GM19395 (cell line): ENCODE measurements at regions not wholly inside any gene's neighbourhood (a gene's known extent, or its start where the extent isn't known, plus 50 kb on each side); places are given as distances from the start of the nearest gene placed in this dataset.
"Not testable (repeated sequence)": the region's sequence is repeated elsewhere in the genome, so short reads cannot be mapped to it uniquely, and the experiment has no call there.

Source experiments
- ATAC-seq: cut with Tn5 transposase; IDR thresholded peaks from one replicate; pipeline ENCODE4 v1.9.1; 2021; ENCODE audit warnings: mild to moderate bottlenecking, moderate library complexity; ENCODE audit not compliant: unreplicated experiment

GRCh38 chr6:19370831-19371230 is 466.3 kb upstream of the ID4 start:
- no peak for ATAC-seq

DNA sequence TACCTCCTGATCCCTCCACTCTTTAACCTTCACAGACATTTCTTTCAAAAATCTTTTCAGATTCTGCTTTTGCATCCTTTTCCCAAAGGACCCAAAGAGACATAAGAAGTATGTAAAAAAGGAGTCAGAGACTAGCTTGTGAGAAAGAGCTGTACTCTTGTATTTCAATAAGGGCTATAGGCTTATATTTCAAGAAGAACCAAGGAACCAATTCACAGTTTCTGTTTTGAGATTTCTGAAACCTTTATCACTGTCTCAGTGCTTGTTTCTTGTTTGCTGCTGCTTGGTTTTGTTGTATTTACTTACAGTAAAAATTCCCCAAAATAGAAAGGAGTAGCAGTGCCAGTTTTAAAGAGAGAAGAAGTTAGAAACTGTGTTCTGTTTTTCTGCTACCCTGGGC is 461.6 kb upstream of the ID4 start:
- ATAC-seq: no peak

DNA sequence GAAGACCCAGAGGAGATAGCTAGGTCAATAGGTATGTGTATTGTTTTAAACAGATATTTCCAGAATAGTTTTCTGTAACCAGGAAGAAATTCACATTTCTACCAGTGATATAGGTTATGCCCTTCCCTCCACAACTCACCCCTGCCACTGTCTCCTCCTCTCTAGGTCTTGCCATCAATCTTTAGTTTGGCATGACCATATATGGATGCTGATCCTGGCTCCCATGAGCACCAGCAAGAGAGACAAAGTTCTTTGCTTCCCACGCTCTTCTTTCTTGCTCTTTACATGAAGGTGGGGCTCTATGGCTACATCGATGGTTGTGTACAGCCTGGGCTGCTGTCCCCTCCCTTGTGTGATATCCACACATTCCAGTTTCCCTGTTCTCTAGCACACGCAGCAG is 459.4 kb upstream of the ID4 start:
- no peak for ATAC-seq

DNA sequence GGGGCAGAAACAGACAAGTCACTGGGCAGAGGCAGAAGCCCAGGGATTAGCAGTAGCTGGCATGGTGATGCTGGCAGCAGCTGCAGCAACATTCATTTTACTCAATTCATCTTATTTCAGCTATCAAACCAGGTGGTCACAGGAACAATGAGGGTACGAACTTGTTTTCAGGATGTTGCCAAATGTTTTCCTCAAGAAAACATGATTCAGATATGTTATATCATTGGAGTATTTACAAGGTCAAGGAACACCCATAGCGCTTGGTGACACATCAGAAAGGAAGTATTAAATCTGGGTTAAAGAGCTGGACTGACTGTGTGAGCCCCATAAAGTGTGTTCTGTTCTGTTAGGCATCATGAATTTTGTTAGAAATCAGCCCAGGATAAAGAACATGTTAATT is 456.9 kb upstream of the ID4 start:
- no peak for ATAC-seq

- no peak for ATAC-seq
These were observed 454.5 kb upstream of the ID4 start for GRCh38 chr6:19382676-19383075.

- ATAC-seq: no peak
These were observed 445.2 kb upstream of the ID4 start for GRCh38 chr6:19391926-19392325.

DNA sequence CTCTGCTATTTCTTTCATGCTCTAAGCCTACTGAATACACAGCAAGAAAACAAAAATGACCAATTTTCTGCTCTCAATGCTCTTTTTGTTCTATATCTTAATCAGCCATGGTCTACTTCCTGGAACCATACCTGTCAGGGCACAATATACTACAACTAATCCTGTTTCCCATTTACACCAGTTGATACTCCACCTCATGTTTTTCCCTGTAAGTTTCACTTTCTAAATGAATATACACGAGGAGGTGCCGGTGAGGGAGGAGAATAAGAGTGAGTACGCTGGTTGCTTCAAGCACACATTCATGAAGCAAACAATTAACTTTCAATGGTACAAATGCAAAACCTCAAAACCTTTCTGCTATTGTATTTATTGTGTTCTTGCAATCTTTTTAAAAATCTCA is 443.1 kb upstream of the ID4 start:
- no peak for ATAC-seq

- no peak for ATAC-seq
These were observed 442.5 kb upstream of the ID4 start for GRCh38 chr6:19394687-19395086.

DNA sequence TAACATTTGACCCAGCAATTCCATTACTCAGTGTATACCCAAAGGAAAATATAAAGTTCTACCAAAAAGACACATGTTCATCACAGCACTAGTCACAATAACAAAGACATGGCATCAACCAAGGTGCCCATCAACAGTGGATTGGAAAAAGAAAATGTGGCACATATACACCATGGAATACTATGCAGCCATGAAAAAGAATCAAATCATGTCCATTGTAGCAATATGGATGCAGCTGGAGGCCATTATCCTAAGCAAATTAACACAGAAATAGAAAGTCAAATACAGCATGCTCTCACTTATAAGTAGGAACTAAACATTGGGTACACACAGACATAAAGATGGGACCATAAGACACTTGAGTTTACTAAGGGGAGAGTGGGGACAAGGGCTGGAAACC is 441.9 kb upstream of the ID4 start:
- ATAC-seq: no peak

DNA sequence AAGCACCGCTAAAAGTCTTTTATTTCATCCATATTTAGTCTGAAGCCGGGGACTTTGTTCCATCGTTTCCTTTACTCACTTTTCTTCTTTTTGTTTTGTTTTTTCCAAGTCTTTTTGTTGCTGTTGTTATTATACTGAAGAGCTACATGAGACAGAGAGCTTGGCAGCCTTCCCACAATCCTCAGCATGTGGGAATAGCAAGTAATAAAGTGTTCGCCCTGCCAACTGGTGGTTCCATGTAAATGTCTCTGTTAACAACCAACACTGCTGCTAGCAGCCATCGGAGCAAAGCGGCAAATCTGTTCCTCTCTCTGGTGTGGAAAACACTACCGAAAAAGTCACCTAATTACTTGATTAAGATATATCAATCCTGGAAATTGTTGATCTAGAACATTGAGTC is 437.8 kb upstream of the ID4 start:
- ATAC-seq: no peak

GRCh38 chr6:19404884-19405283 is 432.3 kb upstream of the ID4 start:
- ATAC-seq: not testable (repeated sequence)

GRCh38 chr6:19408331-19408730 is 428.8 kb upstream of the ID4 start:
- no peak for ATAC-seq

GRCh38 chr6:19410481-19410880 is 426.7 kb upstream of the ID4 start:
- no peak for ATAC-seq

- ATAC-seq: no peak
These were observed 423.8 kb upstream of the ID4 start for GRCh38 chr6:19413323-19413722.

DNA sequence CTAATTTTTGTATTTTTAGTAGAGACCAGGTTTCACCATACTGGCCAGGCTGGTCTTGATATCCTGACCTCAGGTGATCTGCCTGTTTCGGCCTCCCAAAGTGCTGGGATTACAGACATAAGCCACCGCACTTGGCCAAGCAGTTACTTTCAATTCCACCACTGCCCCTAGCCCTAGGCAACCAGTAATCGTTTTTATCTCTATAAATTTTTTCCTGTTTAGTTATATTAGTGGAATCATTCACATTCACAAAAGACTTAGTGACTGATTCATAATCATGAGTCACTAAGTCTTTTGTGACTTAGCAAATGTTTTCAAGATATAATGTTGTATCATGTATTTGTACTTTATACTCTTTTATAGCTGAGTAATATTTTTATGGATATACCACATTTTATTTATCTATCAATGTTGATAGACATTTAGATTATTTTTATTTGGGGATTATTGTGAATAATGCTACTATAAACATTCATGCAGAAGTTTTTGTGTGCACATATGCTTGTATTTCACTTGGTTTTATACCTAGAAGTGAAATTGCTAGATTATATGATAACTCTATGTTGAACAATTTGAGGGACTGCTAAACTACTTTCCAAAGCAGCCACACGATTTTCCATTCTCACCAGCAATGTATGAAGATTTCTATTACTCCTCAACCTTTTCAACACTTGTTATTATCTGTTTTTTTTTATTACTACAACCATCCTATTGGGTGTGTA is 421.4 kb upstream of the ID4 start:
- no peak for ATAC-seq

DNA sequence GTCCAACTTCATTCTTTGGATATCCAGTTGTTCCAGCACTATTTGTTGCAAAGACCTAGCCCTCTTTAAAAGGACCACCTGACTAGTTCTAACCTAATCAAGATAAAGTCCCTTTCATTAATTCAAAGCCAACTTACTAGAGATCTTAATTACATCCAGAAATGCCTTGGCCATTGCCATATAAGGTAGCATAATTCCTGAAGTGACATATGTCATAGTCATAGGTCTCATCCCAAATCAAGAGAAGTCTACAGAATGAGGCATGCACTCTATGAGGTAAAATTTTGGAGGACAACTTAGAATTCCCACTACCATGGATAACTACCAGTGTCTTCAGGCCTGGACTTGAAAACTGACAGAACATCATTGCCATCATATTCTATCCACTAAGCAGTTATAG is 420.4 kb upstream of the ID4 start:
- ATAC-seq: no peak

- no peak for ATAC-seq
These were observed 419.5 kb upstream of the ID4 start for GRCh38 chr6:19417713-19418112.

DNA sequence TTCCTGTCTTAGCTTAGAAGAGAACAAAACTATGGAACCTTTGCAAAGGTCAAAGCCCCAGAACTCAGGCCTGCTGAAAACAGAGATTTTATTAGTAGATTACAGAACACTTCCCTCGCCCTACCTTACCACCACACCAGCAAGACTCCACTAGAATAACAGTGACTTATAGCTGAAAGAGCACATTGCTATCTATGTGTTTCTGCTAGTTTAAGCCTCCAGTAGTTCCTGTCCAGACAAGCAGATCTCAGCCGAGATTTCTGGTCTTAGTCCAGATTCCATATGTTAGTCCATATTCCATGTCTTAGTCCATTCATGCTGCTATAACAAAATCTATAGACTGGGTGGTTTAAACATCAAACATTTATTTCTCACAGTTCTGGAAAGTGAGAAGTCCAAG is 412.3 kb upstream of the ID4 start:
- no peak for ATAC-seq

GRCh38 chr6:19427548-19427947 is 409.6 kb upstream of the ID4 start:
- no peak for ATAC-seq

- no peak for ATAC-seq
These were observed 404.1 kb upstream of the ID4 start for GRCh38 chr6:19432966-19433498.

- ATAC-seq: no peak
These were observed 403.1 kb upstream of the ID4 start for GRCh38 chr6:19434065-19434464.

DNA sequence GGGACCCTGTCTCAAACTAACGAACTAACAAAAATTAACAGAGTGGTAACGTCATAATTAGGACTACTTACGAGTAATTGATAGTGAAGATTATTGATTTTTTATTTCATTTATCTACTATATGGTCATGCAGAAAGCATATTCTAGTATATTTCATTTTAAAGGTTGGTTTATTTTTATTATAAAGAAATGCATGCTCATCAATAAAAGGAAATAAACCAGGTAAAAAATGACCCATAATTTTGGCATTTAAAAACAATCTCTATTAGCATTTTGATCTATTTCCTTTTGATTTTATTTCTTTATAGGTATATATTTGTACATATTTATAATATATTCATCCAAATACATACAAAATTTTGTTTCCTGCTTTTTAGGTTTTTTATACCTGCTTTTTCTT is 401.4 kb upstream of the ID4 start:
- no peak for ATAC-seq
